ENCODE measurements at regions not wholly inside any gene's neighbourhood (a gene's known extent, or its start where the extent isn't known, plus 50 kb on each side); places are given as distances from the start of the nearest gene placed in this dataset.

GRCh38 chr13:46995874-46996273, 99.0 kb upstream of the HTR2A start:
- no peak for TF ChIP-seq POLR2A (IDR thresholded peaks at IDR 0.05; ENCODE audit: low read depth, low read length)
- no peak for TF ChIP-seq MAX (IDR thresholded peaks at IDR 0.05; ENCODE audit: insufficient read depth, insufficient read length)
- no peak for TF ChIP-seq CTCF (IDR thresholded peaks at IDR 0.05; ENCODE audit: extremely low read depth in 1 of 2, insufficient read depth in 1 of 2, low read depth in 1 of 2, low read length in 2 of 2)
- TF ChIP-seq EZH2 (IDR thresholded peaks at IDR 0.05; ENCODE audit: borderline replicate concordance, low read depth, low read length, severe bottlenecking): no peak
- TF ChIP-seq POLR2AphosphoS5 (IDR thresholded peaks at IDR 0.05; ENCODE audit: insufficient read depth, low read depth, low read length): no peak
- TF ChIP-seq FOS (IDR thresholded peaks at IDR 0.05; ENCODE audit: borderline replicate concordance, insufficient read depth, low read length): no peak
- no peak for TF ChIP-seq JUN (IDR thresholded peaks at IDR 0.05; ENCODE audit: borderline replicate concordance, insufficient read depth, insufficient read length, low read depth)
